ENCODE measurements at regions not wholly inside any gene's neighbourhood (a gene's known extent, or its start where the extent isn't known, plus 50 kb on each side); places are given as distances from the start of the nearest gene placed in this dataset.

GRCh38 chr3:69441040-69441439, 55.2 kb upstream of the FRMD4B start:
- TF ChIP-seq, protein P1, sequence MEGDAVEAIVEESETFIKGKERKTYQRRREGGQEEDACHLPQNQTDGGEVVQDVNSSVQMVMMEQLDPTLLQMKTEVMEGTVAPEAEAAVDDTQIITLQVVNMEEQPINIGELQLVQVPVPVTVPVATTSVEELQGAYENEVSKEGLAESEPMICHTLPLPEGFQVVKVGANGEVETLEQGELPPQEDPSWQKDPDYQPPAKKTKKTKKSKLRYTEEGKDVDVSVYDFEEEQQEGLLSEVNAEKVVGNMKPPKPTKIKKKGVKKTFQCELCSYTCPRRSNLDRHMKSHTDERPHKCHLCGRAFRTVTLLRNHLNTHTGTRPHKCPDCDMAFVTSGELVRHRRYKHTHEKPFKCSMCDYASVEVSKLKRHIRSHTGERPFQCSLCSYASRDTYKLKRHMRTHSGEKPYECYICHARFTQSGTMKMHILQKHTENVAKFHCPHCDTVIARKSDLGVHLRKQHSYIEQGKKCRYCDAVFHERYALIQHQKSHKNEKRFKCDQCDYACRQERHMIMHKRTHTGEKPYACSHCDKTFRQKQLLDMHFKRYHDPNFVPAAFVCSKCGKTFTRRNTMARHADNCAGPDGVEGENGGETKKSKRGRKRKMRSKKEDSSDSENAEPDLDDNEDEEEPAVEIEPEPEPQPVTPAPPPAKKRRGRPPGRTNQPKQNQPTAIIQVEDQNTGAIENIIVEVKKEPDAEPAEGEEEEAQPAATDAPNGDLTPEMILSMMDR (IDR thresholded peaks at IDR 0.05), result no peak
- no peak for TF ChIP-seq POLR2A (IDR thresholded peaks at IDR 0.05)

All from transverse colon (tissue), 3 donors.